DMS79 (cell line): ENCODE measurements at regions not wholly inside any gene's neighbourhood (a gene's known extent, or its start where the extent isn't known, plus 50 kb on each side); places are given as distances from the start of the nearest gene placed in this dataset.
"Not testable (repeated sequence)": the region's sequence is repeated elsewhere in the genome, so short reads cannot be mapped to it uniquely, and the experiment has no call there.

ENCODE experiments used
- DNase-seq: peaks from one replicate; lab custom pipeline; 2025; lab: John Stamatoyannopoulos, UW

- no peak for DNase-seq
Observed at GRCh38 chr14:56351861-56352260, 227.7 kb upstream of the TMEM260 start.

GRCh38 chr14:56352999-56353398 lies 226.6 kb upstream of the TMEM260 start:
- DNase-seq = no peak

GRCh38 chr14:56357428-56357827 lies 222.2 kb upstream of the TMEM260 start:
- no peak for DNase-seq

- no peak for DNase-seq
Observed at GRCh38 chr14:56358275-56358674, 221.3 kb upstream of the TMEM260 start.

- no peak for DNase-seq
Observed at GRCh38 chr14:56358851-56359614, 220.6 kb upstream of the TMEM260 start.

- not testable (repeated sequence) for DNase-seq
Observed at GRCh38 chr14:56365663-56366062, 213.9 kb upstream of the TMEM260 start.

- no peak for DNase-seq
Observed at GRCh38 chr14:56367416-56367815, 212.2 kb upstream of the TMEM260 start.

GRCh38 chr14:56371737-56372136 lies 207.9 kb upstream of the TMEM260 start:
- DNase-seq = no peak

- DNase-seq = no peak
Observed at GRCh38 chr14:56374421-56374820, 205.2 kb upstream of the TMEM260 start.

- DNase-seq = no peak
Observed at GRCh38 chr14:56378046-56378445, 201.6 kb upstream of the TMEM260 start.

GRCh38 chr14:56378475-56378877 lies 201.1 kb upstream of the TMEM260 start:
- no peak for DNase-seq

GRCh38 chr14:56379956-56380355 lies 199.6 kb upstream of the TMEM260 start:
- DNase-seq = no peak

GRCh38 chr14:56386024-56386423 lies 193.6 kb upstream of the TMEM260 start:
- DNase-seq = no peak

GRCh38 chr14:56390859-56391258 lies 188.7 kb upstream of the TMEM260 start:
- no peak for DNase-seq

GRCh38 chr14:56394826-56395530 lies 184.6 kb upstream of the TMEM260 start:
- DNase-seq = no peak

GRCh38 chr14:56400109-56400825 lies 179.3 kb upstream of the TMEM260 start:
- no peak for DNase-seq

GRCh38 chr14:56412468-56413434 lies 166.8 kb upstream of the TMEM260 start:
- DNase-seq = no peak

- DNase-seq = no peak
Observed at GRCh38 chr14:56413721-56414120, 165.9 kb upstream of the TMEM260 start.

GRCh38 chr14:56414236-56414635 lies 165.4 kb upstream of the TMEM260 start:
- no peak for DNase-seq

- DNase-seq = no peak
Observed at GRCh38 chr14:56416213-56416612, 163.4 kb upstream of the TMEM260 start.

GRCh38 chr14:56417173-56417572 lies 162.4 kb upstream of the TMEM260 start:
- no peak for DNase-seq

- no peak for DNase-seq
Observed at GRCh38 chr14:56419750-56420149, 159.8 kb upstream of the TMEM260 start.
